Suprapubic skin (tissue), 4 donors: ENCODE measurements at regions not wholly inside any gene's neighbourhood (a gene's known extent, or its start where the extent isn't known, plus 50 kb on each side); places are given as distances from the start of the nearest gene placed in this dataset.

Experiments used
- DNase-seq, 2 donors: peaks; one replicate each; pipeline ENCODE4 v3.0.0-alpha.2; 2019; ENCODE audit warnings: low spot score in 2 of 2
- H3K27ac ChIP-seq: fragments of 200-600 bp; sonication (generic); one replicate; pipeline ENCODE4 v1.5.1; 2019
- H3K27me3 ChIP-seq: fragments of 200-600 bp; sonication (generic); one replicate; pipeline ENCODE4 v1.5.1; 2019
- H3K36me3 ChIP-seq: fragments of 200-600 bp; sonication (generic); one replicate; pipeline ENCODE4 v1.5.1; 2019
- H3K4me1 ChIP-seq: fragments of 200-600 bp; sonication (generic); one replicate; pipeline ENCODE4 v1.5.1; 2019
- H3K4me3 ChIP-seq: fragments of 200-600 bp; sonication (generic); one replicate; pipeline ENCODE4 v1.5.1; 2019; ENCODE audit warnings: mild to moderate bottlenecking
- H3K9me3 ChIP-seq: fragments of 200-600 bp; sonication (generic); one replicate; pipeline ENCODE4 v1.5.1; 2019
- CTCF ChIP-seq, 2 donors: fragments of 200-600 bp in 1 of 2; fragments of 450-650 bp in 1 of 2; sonication (generic) in 1 of 2; IDR thresholded peaks; one replicate each; pipeline ENCODE4 v1.5.1; 2016 to 2019; ENCODE audit warnings: antibody characterized with exemption in 2 of 2, mild to moderate bottlenecking in 1 of 2, moderate library complexity in 1 of 2
- EP300 ChIP-seq: sonication (generic); formaldehyde crosslinking; IDR thresholded peaks from one replicate; pipeline ENCODE4 v1.6.1; 2017; ENCODE audit warnings: antibody characterized with exemption
- POLR2A ChIP-seq, 2 donors: fragments of 450-650 bp; IDR thresholded peaks; one replicate each; pipeline ENCODE4 v1.6.1; 2017; ENCODE audit warnings: antibody characterized with exemption in 2 of 2, mild to moderate bottlenecking in 2 of 2, moderate library complexity in 2 of 2
- POLR2AphosphoS5 ChIP-seq, 3 donors: sonication (generic); formaldehyde crosslinking; IDR thresholded peaks; one replicate each; pipeline ENCODE4 v1.6.1; 2017; ENCODE audit warnings: antibody characterized with exemption in 3 of 3
- WGBS: methylation state at CpG from one replicate; pipeline ENCODE4 v1.1.5; 2018; 5-methylcytosine and 5-hydroxymethylcytosine counted together

GRCh38 chr15:37291920-37292319 lies 191.6 kb upstream of the MEIS2 start:
- no peak for TF ChIP-seq POLR2AphosphoS5 (IDR thresholded peaks at IDR 0.05)
- no peak for TF ChIP-seq CTCF (IDR thresholded peaks at IDR 0.05)
- TF ChIP-seq EP300: no peak
- TF ChIP-seq POLR2A (IDR thresholded peaks at IDR 0.05): no peak
- no peaks in the 10 kb centered on the region for H3K27me3 ChIP-seq
- WGBS: 86% methylated on average over 1 of the region's 1 CpG
- no peak overlapping the region for H3K4me3 ChIP-seq
- no peak for DNase-seq
- H3K9me3 ChIP-seq: no peaks in the 10 kb centered on the region
- H3K4me1 ChIP-seq: no peaks in the 10 kb centered on the region
- H3K27ac ChIP-seq: no peak overlapping the region
- no peaks in the 10 kb centered on the region for H3K36me3 ChIP-seq

- Histone ChIP-seq H3K9me3 (no peaks in the 10 kb centered on the region), H3K4me1 (no peaks in the 10 kb centered on the region), H3K36me3 (no peaks in the 10 kb centered on the region), H3K27ac (no peak overlapping the region), H3K4me3 (no peak overlapping the region), H3K27me3 (no peaks in the 10 kb centered on the region)
- WGBS: 30% methylated on average over 1 of the region's 1 CpG
- no peak for TF ChIP-seq POLR2A (IDR thresholded peaks at IDR 0.05)
- TF ChIP-seq POLR2AphosphoS5 (IDR thresholded peaks at IDR 0.05): no peak
- no peak for DNase-seq
Observed at GRCh38 chr15:37298271-37298670, 197.9 kb upstream of the MEIS2 start.

GRCh38 chr15:37339437-37339836 lies 239.1 kb upstream of the MEIS2 start:
- H3K9me3 ChIP-seq: no peaks in the 10 kb centered on the region
- 73% methylated on average over 3 of the region's 3 CpGs for WGBS
- TF ChIP-seq POLR2A (IDR thresholded peaks at IDR 0.05) (no peak), POLR2AphosphoS5 (IDR thresholded peaks at IDR 0.05) (no peak), CTCF (IDR thresholded peaks at IDR 0.05) (no peak), EP300 (no peak)
- no peaks in the 10 kb centered on the region for H3K4me1 ChIP-seq
- no peaks in the 10 kb centered on the region for H3K36me3 ChIP-seq
- no peak overlapping the region for H3K4me3 ChIP-seq
- H3K27ac ChIP-seq: no peak overlapping the region
- no peak for DNase-seq
- H3K27me3 ChIP-seq: no peaks in the 10 kb centered on the region

- H3K4me1 ChIP-seq: no peaks in the 10 kb centered on the region
- no peak for TF ChIP-seq CTCF (IDR thresholded peaks at IDR 0.05)
- no peak for TF ChIP-seq POLR2AphosphoS5 (IDR thresholded peaks at IDR 0.05)
- TF ChIP-seq EP300: no peak
- TF ChIP-seq POLR2A (IDR thresholded peaks at IDR 0.05): no peak
- 86% methylated on average over 3 of the region's 3 CpGs for WGBS
- H3K27ac ChIP-seq: no peak overlapping the region
- no peak for DNase-seq
- no peak overlapping the region for H3K4me3 ChIP-seq
- H3K9me3 ChIP-seq: no peaks in the 10 kb centered on the region
- no peaks in the 10 kb centered on the region for H3K27me3 ChIP-seq
- no peaks in the 10 kb centered on the region for H3K36me3 ChIP-seq
Observed at GRCh38 chr15:37339856-37340255, 239.5 kb upstream of the MEIS2 start.

GRCh38 chr15:37340438-37340837 lies 240.1 kb upstream of the MEIS2 start:
- Histone ChIP-seq H3K9me3 (no peaks in the 10 kb centered on the region), H3K4me1 (no peaks in the 10 kb centered on the region), H3K36me3 (no peaks in the 10 kb centered on the region), H3K27me3 (no peaks in the 10 kb centered on the region), H3K27ac (no peak overlapping the region), H3K4me3 (no peak overlapping the region)
- no peak for DNase-seq
- TF ChIP-seq EP300: no peak
- no peak for TF ChIP-seq POLR2AphosphoS5 (IDR thresholded peaks at IDR 0.05)
- no peak for TF ChIP-seq CTCF (IDR thresholded peaks at IDR 0.05)
- no peak for TF ChIP-seq POLR2A (IDR thresholded peaks at IDR 0.05)
- WGBS: 81% methylated on average over 2 of the region's 2 CpGs
